ENCODE measurements at regions not wholly inside any gene's neighbourhood (a gene's known extent, or its start where the extent isn't known, plus 50 kb on each side); places are given as distances from the start of the nearest gene placed in this dataset.

DNA sequence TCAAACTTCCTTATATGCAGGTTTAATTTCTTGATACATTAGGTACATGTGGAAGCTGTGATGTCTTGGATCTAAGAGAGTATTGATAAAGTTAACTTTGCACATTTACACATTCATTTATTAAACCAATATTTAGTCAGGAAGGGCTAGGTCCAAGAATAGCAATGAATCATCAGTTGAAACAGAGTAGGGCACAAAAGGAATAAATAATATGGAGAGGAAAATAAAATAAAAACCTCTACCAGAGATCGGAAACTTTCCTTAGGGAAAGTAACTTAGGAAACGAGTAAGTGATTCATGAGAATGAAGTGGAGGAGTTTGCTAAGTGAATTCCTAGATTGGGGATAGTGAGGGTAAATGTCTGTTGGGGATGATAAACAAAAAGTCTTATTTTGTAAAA lies 259.4 kb upstream of the DACH1 start:
- Histone ChIP-seq H3K9me3 (ENCODE audit: control insufficient read depth, low read depth, low read length) (no peaks in the 10 kb centered on the region), H3K27me3 (ENCODE audit: control insufficient read depth, insufficient read depth, low read length) (no peaks in the 10 kb centered on the region), H3K36me3 (ENCODE audit: control insufficient read depth, insufficient read depth, low read length) (no peaks in the 10 kb centered on the region), H3K27ac (ENCODE audit: low read length) (no peak overlapping the region), H3K4me3 (ENCODE audit: low read length) (no peak overlapping the region), H3K4me1 (ENCODE audit: control insufficient read depth, insufficient read depth, low read length) (no peaks in the 10 kb centered on the region)
- 95% methylated on average over 2 of the region's 2 CpGs for WGBS (ENCODE audit: insufficient coverage, low lambda C conversion rate)
- DNase-seq = no peak

DNA sequence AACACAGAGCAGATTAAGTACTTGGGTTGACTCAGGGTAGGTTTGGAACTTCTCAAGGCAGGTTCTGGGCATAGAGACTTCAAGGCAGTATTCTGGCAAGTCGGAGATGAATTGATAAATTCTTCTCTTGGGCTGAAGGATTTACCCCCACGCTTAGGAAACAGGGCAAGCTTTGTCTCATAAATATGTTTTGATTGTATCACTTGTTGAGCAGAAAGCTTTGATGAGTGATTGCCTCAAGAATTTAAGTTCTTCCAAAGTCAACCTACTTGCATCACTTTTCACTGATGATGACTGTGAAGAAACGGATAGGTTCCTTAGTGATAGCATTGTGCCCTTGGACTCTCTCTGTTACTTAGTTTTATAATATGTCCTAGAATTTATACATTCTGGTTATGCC lies 258.6 kb upstream of the DACH1 start:
- H3K27ac ChIP-seq (ENCODE audit: low read length) = no peak overlapping the region
- no peaks in the 10 kb centered on the region for H3K4me1 ChIP-seq (ENCODE audit: control insufficient read depth, insufficient read depth, low read length)
- DNase-seq = no peak
- WGBS (ENCODE audit: insufficient coverage, low lambda C conversion rate) = no CpG with 5 or more reads among the region's 3 CpGs
- no peaks in the 10 kb centered on the region for H3K27me3 ChIP-seq (ENCODE audit: control insufficient read depth, insufficient read depth, low read length)
- no peak overlapping the region for H3K4me3 ChIP-seq (ENCODE audit: low read length)
- no peaks in the 10 kb centered on the region for H3K9me3 ChIP-seq (ENCODE audit: control insufficient read depth, low read depth, low read length)
- no peaks in the 10 kb centered on the region for H3K36me3 ChIP-seq (ENCODE audit: control insufficient read depth, insufficient read depth, low read length)

DNA sequence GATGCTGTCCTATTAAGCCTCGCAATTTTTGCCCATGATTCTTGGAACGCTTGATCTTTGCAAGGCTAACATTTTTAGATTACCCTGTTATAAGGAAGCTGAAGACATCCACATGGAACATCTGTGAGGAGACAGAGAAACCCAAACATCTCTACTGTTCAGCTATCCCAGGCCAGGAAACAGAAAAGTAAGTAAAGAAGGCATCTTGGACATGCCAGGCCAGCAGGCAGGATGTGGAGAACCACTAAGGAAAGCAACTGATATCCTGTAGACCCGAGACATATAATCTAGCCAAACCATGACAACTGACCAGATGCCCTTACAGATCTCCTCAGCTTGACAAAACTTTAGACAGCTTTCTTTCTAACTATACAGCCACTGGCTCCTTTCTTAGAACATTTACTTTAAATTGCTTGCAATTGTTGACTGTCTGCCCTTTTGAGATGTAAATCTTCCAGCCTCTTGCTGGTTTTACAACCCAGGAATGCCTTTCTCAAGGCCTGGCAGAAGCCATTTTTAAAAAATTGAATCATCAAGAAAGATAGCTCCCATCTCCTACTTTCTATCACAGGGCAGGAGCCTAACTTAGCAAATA lies 255.8 kb upstream of the DACH1 start:
- no peak for DNase-seq
- WGBS (ENCODE audit: insufficient coverage, low lambda C conversion rate) = no CpG with 5 or more reads among the region's 3 CpGs
- no peak overlapping the region for H3K27ac ChIP-seq (ENCODE audit: low read length)
- H3K4me3 ChIP-seq (ENCODE audit: low read length) = no peak overlapping the region
- no peaks in the 10 kb centered on the region for H3K9me3 ChIP-seq (ENCODE audit: control insufficient read depth, low read depth, low read length)
- no peaks in the 10 kb centered on the region for H3K27me3 ChIP-seq (ENCODE audit: control insufficient read depth, insufficient read depth, low read length)
- no peaks in the 10 kb centered on the region for H3K4me1 ChIP-seq (ENCODE audit: control insufficient read depth, insufficient read depth, low read length)
- no peaks in the 10 kb centered on the region for H3K36me3 ChIP-seq (ENCODE audit: control insufficient read depth, insufficient read depth, low read length)

DNA sequence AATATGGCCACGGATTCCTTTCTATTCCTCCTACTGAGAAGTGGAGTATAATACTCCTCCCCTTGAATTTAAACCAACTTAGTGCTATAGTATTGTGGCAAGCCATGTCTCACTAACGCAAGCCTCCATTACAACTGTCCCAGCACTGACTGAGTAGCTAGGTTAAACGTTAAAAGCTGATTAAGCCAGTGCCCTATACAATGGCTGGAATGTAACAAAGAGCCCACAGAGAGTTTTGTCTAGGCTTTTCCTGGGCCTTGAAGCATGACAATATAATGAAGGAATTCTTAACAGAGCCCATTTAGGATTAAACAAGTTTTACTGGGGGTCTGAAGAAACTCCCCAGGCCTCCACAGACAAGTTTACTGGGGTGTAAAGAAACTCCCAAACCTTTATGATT lies 254.5 kb upstream of the DACH1 start:
- no CpG with 5 or more reads among the region's 3 CpGs for WGBS (ENCODE audit: insufficient coverage, low lambda C conversion rate)
- no peaks in the 10 kb centered on the region for H3K9me3 ChIP-seq (ENCODE audit: control insufficient read depth, low read depth, low read length)
- H3K4me3 ChIP-seq (ENCODE audit: low read length) = no peak overlapping the region
- H3K27ac ChIP-seq (ENCODE audit: low read length) = no peak overlapping the region
- no peaks in the 10 kb centered on the region for H3K4me1 ChIP-seq (ENCODE audit: control insufficient read depth, insufficient read depth, low read length)
- H3K36me3 ChIP-seq (ENCODE audit: control insufficient read depth, insufficient read depth, low read length) = no peaks in the 10 kb centered on the region
- no peaks in the 10 kb centered on the region for H3K27me3 ChIP-seq (ENCODE audit: control insufficient read depth, insufficient read depth, low read length)
- DNase-seq = no peak

DNA sequence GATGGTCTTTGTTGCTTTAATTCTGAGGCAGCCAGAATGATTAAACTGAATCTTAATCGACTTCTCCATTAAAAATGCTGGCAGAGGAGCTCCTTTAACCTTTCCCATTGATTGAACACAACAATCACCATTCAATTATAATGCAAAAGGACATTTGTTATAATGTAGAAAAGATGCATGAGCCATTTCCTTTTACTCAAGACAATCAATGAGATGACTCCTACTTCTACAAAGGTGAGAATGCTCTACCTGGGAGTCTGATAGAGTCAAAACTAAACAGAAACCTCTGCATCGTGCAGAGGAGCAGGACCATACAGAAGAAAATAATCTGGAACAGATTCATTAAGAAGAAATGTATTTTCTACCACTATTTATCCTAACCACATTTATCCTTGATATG lies 253.6 kb upstream of the DACH1 start:
- Histone ChIP-seq H3K27ac (ENCODE audit: low read length) (no peak overlapping the region), H3K36me3 (ENCODE audit: control insufficient read depth, insufficient read depth, low read length) (no peaks in the 10 kb centered on the region), H3K9me3 (ENCODE audit: control insufficient read depth, low read depth, low read length) (no peaks in the 10 kb centered on the region), H3K4me1 (ENCODE audit: control insufficient read depth, insufficient read depth, low read length) (no peaks in the 10 kb centered on the region), H3K27me3 (ENCODE audit: control insufficient read depth, insufficient read depth, low read length) (no peaks in the 10 kb centered on the region), H3K4me3 (ENCODE audit: low read length) (no peak overlapping the region)
- no CpG with 5 or more reads among the region's 2 CpGs for WGBS (ENCODE audit: insufficient coverage, low lambda C conversion rate)
- DNase-seq = no peak

DNA sequence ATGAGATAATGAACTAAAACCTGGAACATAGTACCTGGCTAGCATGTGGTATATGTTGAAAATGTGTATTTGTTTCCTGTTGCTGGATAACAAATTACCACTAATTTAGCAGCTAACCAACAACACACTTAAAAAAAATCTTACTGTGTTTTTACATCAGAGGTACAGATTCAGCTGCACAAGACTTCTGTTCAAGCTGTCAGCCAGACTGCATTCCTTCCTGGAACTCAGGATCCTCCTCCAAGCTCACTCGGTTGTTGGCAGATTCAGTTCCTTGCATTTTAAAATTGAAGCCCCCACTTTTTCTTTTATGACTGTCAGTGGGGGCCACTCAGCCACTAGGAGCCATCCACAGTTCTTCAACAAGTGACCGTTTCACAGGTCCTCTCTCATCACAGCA lies 246.9 kb upstream of the DACH1 start:
- Histone ChIP-seq H3K4me1 (ENCODE audit: control insufficient read depth, insufficient read depth, low read length) (no peaks in the 10 kb centered on the region), H3K27ac (ENCODE audit: low read length) (no peak overlapping the region), H3K27me3 (ENCODE audit: control insufficient read depth, insufficient read depth, low read length) (no peaks in the 10 kb centered on the region), H3K36me3 (ENCODE audit: control insufficient read depth, insufficient read depth, low read length) (no peaks in the 10 kb centered on the region), H3K4me3 (ENCODE audit: low read length) (no peak overlapping the region), H3K9me3 (ENCODE audit: control insufficient read depth, low read depth, low read length) (no peaks in the 10 kb centered on the region)
- DNase-seq = no peak
- no CpG with 5 or more reads among the region's 2 CpGs for WGBS (ENCODE audit: insufficient coverage, low lambda C conversion rate)

DNA sequence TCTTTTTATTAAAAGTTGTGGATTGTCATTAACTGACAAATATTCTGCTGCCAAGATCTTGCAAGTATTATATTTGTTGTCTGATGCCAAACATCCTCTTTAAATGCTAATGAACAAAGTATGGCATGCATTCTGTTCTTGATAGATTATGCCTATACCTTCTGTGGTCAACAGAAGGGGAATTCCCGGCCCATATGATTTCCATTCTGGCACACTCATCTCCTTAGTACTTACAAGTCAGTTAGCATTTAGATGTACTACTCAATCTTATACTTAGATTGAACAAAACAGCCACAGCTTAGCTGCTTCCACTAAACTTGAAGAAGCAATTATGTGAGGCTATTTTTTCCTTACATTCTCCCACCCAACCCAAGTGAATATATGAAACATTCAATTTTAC lies 246.1 kb upstream of the DACH1 start:
- Histone ChIP-seq H3K27ac (ENCODE audit: low read length) (no peak overlapping the region), H3K27me3 (ENCODE audit: control insufficient read depth, insufficient read depth, low read length) (no peaks in the 10 kb centered on the region), H3K4me3 (ENCODE audit: low read length) (no peak overlapping the region), H3K4me1 (ENCODE audit: control insufficient read depth, insufficient read depth, low read length) (no peaks in the 10 kb centered on the region), H3K9me3 (ENCODE audit: control insufficient read depth, low read depth, low read length) (no peaks in the 10 kb centered on the region), H3K36me3 (ENCODE audit: control insufficient read depth, insufficient read depth, low read length) (no peaks in the 10 kb centered on the region)
- WGBS (ENCODE audit: insufficient coverage, low lambda C conversion rate) = no CpG with 5 or more reads among the region's 1 CpG
- no peak for DNase-seq

DNA sequence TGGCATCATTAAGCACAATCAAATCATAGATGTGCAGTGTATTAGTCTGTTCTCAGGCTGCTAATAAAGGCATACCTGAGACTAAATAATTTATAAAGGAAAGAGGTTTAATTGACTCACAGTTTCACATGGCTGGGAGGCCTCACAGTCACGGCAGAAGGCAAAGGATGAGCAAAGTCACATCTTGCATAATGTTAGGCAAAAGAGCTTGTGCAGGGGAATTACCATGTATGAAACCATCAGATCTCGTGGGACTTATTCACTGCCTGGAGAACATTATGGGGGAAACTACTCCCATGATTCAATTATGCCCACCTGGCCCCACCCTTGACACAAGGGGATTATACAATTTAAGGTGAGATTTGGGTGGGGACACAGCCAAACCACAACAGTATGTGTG lies 245.2 kb upstream of the DACH1 start:
- H3K9me3 ChIP-seq (ENCODE audit: control insufficient read depth, low read depth, low read length) = no peaks in the 10 kb centered on the region
- H3K36me3 ChIP-seq (ENCODE audit: control insufficient read depth, insufficient read depth, low read length) = no peaks in the 10 kb centered on the region
- no peaks in the 10 kb centered on the region for H3K27me3 ChIP-seq (ENCODE audit: control insufficient read depth, insufficient read depth, low read length)
- no CpG with 5 or more reads among the region's 2 CpGs for WGBS (ENCODE audit: insufficient coverage, low lambda C conversion rate)
- H3K27ac ChIP-seq (ENCODE audit: low read length) = no peak overlapping the region
- DNase-seq = no peak
- H3K4me3 ChIP-seq (ENCODE audit: low read length) = no peak overlapping the region
- no peaks in the 10 kb centered on the region for H3K4me1 ChIP-seq (ENCODE audit: control insufficient read depth, insufficient read depth, low read length)

DNA sequence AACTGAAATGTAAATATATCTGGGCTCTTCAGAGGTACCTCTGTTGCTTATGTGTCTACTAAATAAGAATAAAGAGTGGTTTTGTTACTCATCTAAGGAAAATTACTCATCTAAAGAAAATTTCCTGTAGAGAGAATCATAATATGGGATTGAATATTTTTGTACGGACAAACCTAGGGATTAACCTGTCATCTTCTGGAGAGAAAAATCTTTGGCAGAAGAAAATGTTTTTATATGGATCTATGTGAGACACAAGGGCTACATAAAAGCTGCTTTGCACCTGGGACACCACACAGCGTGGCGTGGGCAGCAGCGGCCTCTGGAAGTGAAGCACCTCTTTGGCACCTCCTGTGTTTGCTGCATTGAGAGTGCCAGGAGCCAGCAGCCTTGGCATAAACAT lies 242.9 kb upstream of the DACH1 start:
- no peaks in the 10 kb centered on the region for H3K4me1 ChIP-seq (ENCODE audit: control insufficient read depth, insufficient read depth, low read length)
- no peaks in the 10 kb centered on the region for H3K27me3 ChIP-seq (ENCODE audit: control insufficient read depth, insufficient read depth, low read length)
- no peak overlapping the region for H3K27ac ChIP-seq (ENCODE audit: low read length)
- 80% methylated on average over 1 of the region's 4 CpGs for WGBS (ENCODE audit: insufficient coverage, low lambda C conversion rate)
- no peaks in the 10 kb centered on the region for H3K36me3 ChIP-seq (ENCODE audit: control insufficient read depth, insufficient read depth, low read length)
- DNase-seq = no peak
- no peak overlapping the region for H3K4me3 ChIP-seq (ENCODE audit: low read length)
- H3K9me3 ChIP-seq (ENCODE audit: control insufficient read depth, low read depth, low read length) = no peaks in the 10 kb centered on the region

DNA sequence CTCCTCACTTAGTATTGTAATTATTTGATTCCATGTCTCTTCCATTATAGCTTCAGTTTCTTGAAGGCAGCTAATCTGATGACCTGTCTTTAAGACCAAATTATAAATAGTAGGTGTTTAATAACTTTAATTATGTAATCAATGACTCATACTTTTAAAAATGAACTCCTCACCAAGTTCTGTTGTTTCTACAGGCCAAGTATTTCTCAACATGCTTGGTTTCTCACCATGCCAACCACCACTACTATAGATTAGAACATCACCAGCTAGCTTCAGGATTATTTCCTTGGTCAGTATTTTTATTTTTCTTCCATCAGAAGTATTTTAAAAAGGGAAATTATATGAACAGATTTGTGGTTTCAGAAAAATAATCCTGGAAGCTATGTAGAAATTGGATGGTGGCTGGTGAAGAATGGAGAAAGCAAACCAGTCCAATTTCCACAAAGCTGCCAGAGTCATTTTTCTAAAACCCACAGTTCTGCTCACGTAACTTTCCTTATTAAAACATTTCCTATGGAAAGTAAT lies 237.7 kb upstream of the DACH1 start:
- Histone ChIP-seq H3K4me1 (ENCODE audit: control insufficient read depth, insufficient read depth, low read length) (no peaks in the 10 kb centered on the region), H3K4me3 (ENCODE audit: low read length) (no peak overlapping the region), H3K27ac (ENCODE audit: low read length) (no peak overlapping the region), H3K9me3 (ENCODE audit: control insufficient read depth, low read depth, low read length) (no peaks in the 10 kb centered on the region), H3K36me3 (ENCODE audit: control insufficient read depth, insufficient read depth, low read length) (no peaks in the 10 kb centered on the region), H3K27me3 (ENCODE audit: control insufficient read depth, insufficient read depth, low read length) (no peaks in the 10 kb centered on the region)
- no peak for DNase-seq
- WGBS (ENCODE audit: insufficient coverage, low lambda C conversion rate) = 20% methylated on average over 1 of the region's 1 CpG

DNA sequence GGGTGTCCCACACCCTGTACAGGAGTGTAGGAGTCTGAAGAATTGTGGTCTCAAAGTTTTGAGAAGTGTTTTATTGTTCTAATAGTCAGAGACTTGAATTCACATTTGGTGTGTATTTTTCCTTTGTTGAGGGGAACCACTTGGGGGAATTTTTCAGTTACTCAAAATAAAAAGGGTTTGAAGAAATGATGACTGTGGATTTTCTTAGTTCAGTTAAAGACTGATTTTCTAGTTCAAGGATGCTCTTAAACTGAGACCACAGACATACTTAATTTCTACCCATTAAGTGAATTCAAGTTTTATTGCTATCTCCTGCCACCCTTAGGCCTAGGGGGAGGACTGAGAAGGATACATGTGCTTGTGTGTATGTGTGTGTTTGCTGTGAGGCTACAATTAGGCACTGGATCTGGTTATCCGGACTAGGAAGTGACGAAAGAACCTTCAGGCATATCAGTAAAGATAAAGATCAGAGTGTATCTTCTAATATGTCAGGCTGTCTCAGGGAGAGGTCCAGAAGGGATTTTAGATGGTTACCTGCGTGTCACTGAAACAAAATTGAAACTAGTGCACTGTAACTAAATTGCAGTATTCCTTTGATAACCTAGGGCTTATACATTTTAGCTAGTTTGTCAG lies 234.9 kb upstream of the DACH1 start:
- no CpG with 5 or more reads among the region's 3 CpGs for WGBS (ENCODE audit: insufficient coverage, low lambda C conversion rate)
- no peak for DNase-seq
- no peak overlapping the region for H3K4me3 ChIP-seq (ENCODE audit: low read length)
- no peaks in the 10 kb centered on the region for H3K4me1 ChIP-seq (ENCODE audit: control insufficient read depth, insufficient read depth, low read length)
- no peaks in the 10 kb centered on the region for H3K36me3 ChIP-seq (ENCODE audit: control insufficient read depth, insufficient read depth, low read length)
- no peaks in the 10 kb centered on the region for H3K27me3 ChIP-seq (ENCODE audit: control insufficient read depth, insufficient read depth, low read length)
- no peak overlapping the region for H3K27ac ChIP-seq (ENCODE audit: low read length)
- H3K9me3 ChIP-seq (ENCODE audit: control insufficient read depth, low read depth, low read length) = no peaks in the 10 kb centered on the region

Data from large intestine (tissue), 3 donors.